22Rv1 (cell line): ENCODE measurements at regions not wholly inside any gene's neighbourhood (a gene's known extent, or its start where the extent isn't known, plus 50 kb on each side); places are given as distances from the start of the nearest gene placed in this dataset.

Source experiments
- CTCF ChIP-seq: fragments of 450-650 bp; IDR thresholded peaks from 2 replicates; pipeline ENCODE4 v1.5.1; 2017; ENCODE audit warnings: mild to moderate bottlenecking
- ZFX ChIP-seq: fragments of 450-650 bp; IDR thresholded peaks from 2 replicates; pipeline ENCODE4 v1.6.1; 2017; ENCODE audit warnings: antibody characterized with exemption, borderline replicate concordance

GRCh38 chr1:214899908-214900460 lies 182.6 kb upstream of the KCNK2 start:
- TF ChIP-seq CTCF (no peak), ZFX (no peak)
